ENCODE measurements at regions not wholly inside any gene's neighbourhood (a gene's known extent, or its start where the extent isn't known, plus 50 kb on each side); places are given as distances from the start of the nearest gene placed in this dataset.

- H3K27ac Mint-ChIP-seq, result no peak overlapping the region
Observed at GRCh38 chr15:35211240-35211902, 126.3 kb upstream of the NANOGP8 start.

GRCh38 chr15:35210370-35210769 is 125.3 kb upstream of the NANOGP8 start:
- no peak overlapping the region for H3K27ac Mint-ChIP-seq
- no peaks in the 10 kb centered on the region; the same call in 1 of the 2 replicates for H3K27me3 Mint-ChIP-seq (ENCODE audit: insufficient read depth)
- no peak overlapping the region for H3K4me3 Mint-ChIP-seq
- DNase-seq, result no peak
- no peaks in the 10 kb centered on the region for H3K36me3 Mint-ChIP-seq (ENCODE audit: low read depth)
- no peaks in the 10 kb centered on the region for H3K9me3 Mint-ChIP-seq
- TF ChIP-seq, protein P1, sequence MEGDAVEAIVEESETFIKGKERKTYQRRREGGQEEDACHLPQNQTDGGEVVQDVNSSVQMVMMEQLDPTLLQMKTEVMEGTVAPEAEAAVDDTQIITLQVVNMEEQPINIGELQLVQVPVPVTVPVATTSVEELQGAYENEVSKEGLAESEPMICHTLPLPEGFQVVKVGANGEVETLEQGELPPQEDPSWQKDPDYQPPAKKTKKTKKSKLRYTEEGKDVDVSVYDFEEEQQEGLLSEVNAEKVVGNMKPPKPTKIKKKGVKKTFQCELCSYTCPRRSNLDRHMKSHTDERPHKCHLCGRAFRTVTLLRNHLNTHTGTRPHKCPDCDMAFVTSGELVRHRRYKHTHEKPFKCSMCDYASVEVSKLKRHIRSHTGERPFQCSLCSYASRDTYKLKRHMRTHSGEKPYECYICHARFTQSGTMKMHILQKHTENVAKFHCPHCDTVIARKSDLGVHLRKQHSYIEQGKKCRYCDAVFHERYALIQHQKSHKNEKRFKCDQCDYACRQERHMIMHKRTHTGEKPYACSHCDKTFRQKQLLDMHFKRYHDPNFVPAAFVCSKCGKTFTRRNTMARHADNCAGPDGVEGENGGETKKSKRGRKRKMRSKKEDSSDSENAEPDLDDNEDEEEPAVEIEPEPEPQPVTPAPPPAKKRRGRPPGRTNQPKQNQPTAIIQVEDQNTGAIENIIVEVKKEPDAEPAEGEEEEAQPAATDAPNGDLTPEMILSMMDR (IDR thresholded peaks at IDR 0.05), result no peak
- no peaks in the 10 kb centered on the region for H3K4me1 Mint-ChIP-seq (ENCODE audit: low read depth)

More at GRCh38 chr15:35211240-35211902, 126.3 kb upstream of the NANOGP8 start:
- H3K27me3 Mint-ChIP-seq (ENCODE audit: insufficient read depth), result no peaks in the 10 kb centered on the region; the same call in 1 of the 2 replicates
- H3K36me3 Mint-ChIP-seq (ENCODE audit: low read depth), result no peaks in the 10 kb centered on the region
- no peak overlapping the region for H3K4me3 Mint-ChIP-seq
- H3K9me3 Mint-ChIP-seq, result no peaks in the 10 kb centered on the region
- TF ChIP-seq, protein P1 (IDR thresholded peaks at IDR 0.05), result no peak
- no peaks in the 10 kb centered on the region for H3K4me1 Mint-ChIP-seq (ENCODE audit: low read depth)
- DNase-seq, result no peak

DNA sequence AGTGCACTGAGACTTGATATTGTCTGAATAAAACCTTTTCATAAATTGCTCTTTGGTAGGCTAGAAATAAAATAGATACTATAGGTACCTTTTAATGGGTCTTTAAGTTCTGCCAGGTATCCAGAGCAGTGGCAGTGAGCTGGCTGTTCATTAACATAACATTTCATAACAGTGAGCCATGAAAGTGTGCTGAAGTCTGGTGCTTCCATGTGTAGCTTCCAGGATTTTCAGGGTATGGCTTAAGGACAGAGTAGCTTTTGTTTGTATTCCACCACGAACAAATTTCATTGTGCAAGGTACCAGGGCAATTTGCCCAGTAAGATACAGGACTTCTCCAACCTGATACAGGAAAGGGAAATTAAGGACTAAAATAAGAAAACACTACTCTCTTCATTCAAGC is 124.7 kb upstream of the NANOGP8 start:
- no peak overlapping the region for H3K27ac Mint-ChIP-seq
- no peak overlapping the region for H3K4me3 Mint-ChIP-seq
- H3K4me1 Mint-ChIP-seq (ENCODE audit: low read depth), result no peaks in the 10 kb centered on the region
- no peaks in the 10 kb centered on the region for H3K36me3 Mint-ChIP-seq (ENCODE audit: low read depth)
- no peaks in the 10 kb centered on the region; the same call in 1 of the 2 replicates for H3K27me3 Mint-ChIP-seq (ENCODE audit: insufficient read depth)
- DNase-seq, result no peak
- H3K9me3 Mint-ChIP-seq, result no peaks in the 10 kb centered on the region
- TF ChIP-seq, protein P1 (IDR thresholded peaks at IDR 0.05), result no peak

DNA sequence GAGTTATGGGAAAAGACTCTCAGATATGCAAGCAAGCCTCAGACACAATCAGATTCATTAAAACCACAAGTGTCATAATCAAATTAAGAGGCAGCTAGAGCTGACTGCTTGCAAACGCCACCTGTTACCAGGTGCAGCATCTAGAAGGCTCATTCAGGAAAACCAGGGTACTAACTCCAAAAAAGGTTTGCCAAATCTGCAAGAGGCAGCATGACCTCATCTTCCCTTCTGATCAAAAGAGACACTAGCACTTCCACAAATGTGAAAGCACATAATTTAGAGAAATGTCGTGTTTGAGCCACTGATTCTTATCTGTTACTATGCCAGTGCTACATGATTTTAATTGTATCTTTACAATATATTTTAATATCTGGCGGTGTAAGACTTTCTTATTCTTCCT is 123.3 kb upstream of the NANOGP8 start:
- Mint-ChIP-seq H3K27ac (no peak overlapping the region), H3K36me3 (ENCODE audit: low read depth) (no peaks in the 10 kb centered on the region), H3K4me1 (ENCODE audit: low read depth) (no peaks in the 10 kb centered on the region)

DNA sequence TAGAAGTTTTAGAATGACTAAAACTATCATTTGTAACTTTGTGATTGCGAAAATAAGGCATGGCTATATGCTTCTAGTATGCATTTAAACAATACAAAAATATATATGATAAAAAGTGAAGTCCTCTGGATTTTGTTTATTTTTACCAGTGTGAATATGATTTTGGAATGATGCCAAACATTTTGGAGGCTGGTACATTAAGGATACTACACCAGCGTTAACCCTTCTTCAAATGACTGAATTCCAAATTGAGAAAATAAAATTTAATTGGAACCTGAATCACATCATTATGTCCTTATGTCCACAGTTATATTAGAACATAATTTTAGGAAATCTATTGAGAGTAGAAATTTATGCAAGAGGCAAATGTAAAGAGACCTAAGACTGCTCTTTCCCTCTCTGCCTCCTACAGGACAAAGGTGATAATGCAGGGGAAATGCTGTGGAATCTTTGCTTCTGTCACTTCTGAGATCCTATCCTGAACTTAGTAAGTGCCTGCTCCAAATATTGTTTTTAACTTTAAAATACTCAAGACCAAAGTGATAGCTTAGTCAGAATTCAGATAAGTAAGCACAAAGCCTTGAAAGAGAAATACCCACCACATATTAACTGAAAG is 121.1 kb upstream of the NANOGP8 start:
- no peaks in the 10 kb centered on the region for H3K9me3 Mint-ChIP-seq
- no peak overlapping the region for H3K27ac Mint-ChIP-seq
- no peaks in the 10 kb centered on the region; the same call in 1 of the 2 replicates for H3K27me3 Mint-ChIP-seq (ENCODE audit: insufficient read depth)
- DNase-seq, result peak; percentile 1
- H3K4me1 Mint-ChIP-seq (ENCODE audit: low read depth), result no peaks in the 10 kb centered on the region
- TF ChIP-seq, protein P1 (IDR thresholded peaks at IDR 0.05), result peak; percentile 81
- no peak overlapping the region for H3K4me3 Mint-ChIP-seq
- H3K36me3 Mint-ChIP-seq (ENCODE audit: low read depth), result no peaks in the 10 kb centered on the region

More for the DNA sequence above, 123.3 kb upstream of the NANOGP8 start:
- DNase-seq, result no peak
- TF ChIP-seq, protein P1 (IDR thresholded peaks at IDR 0.05), result no peak
- Mint-ChIP-seq H3K4me3 (no peak overlapping the region), H3K9me3 (no peaks in the 10 kb centered on the region), H3K27me3 (ENCODE audit: insufficient read depth) (no peaks in the 10 kb centered on the region; the same call in 1 of the 2 replicates)

Data from HFFc6 (cell line).